A549 (cell line): ENCODE measurements at regions not wholly inside any gene's neighbourhood (a gene's known extent, or its start where the extent isn't known, plus 50 kb on each side); places are given as distances from the start of the nearest gene placed in this dataset.

ENCODE experiments used
- ATAC-seq, 2 experiments: fragments of 200-7000 bp in 1 of 2; fragments of >200 bp in 1 of 2; cut with Nextera tagmentation in 1 of 2; cut with Tn5 transposase in 1 of 2; 3 replicates each; pipeline versions ENCODE4 v1.8.0 to v1.9.1; 2018 to 2020; ENCODE audit warnings: mild to moderate bottlenecking in 1 of 2, moderate library complexity in 1 of 2
- CTCF ChIA-PET: fragments of 300-600 bp; sonication (Branson Sonifier 250); formaldehyde crosslinking; extraction: SDS; loops from one replicate; lab custom pipeline; 2021; ENCODE audit warnings: antibody characterized with exemption, inconsistent platforms; lab: Yijun Ruan, JAX
- POLR2A ChIA-PET: fragments of 350-600 bp; formaldehyde crosslinking; extraction: SDS; loops from one replicate; lab custom pipeline; 2021; ENCODE audit warnings: antibody characterized with exemption, inconsistent platforms; lab: Yijun Ruan, JAX
- DNase-seq, 2 experiments: peaks; one replicate each; pipeline versions ENCODE4 v3.0.0 to v3.0.0-alpha.2; 2011 to 2016; ENCODE audit warnings: low read depth in 1 of 2, low spot score in 1 of 2
- FAIRE-seq: peaks from 2 replicates; lab custom pipeline; 2011; peaks lifted over from hg19 to GRCh38; lab: Jason Lieb, UNC
- H3K27ac ChIP-seq, 2 experiments: fragments of >200 bp; sonication (Bioruptor Twin); formaldehyde crosslinking; 3 replicates each; pipeline ENCODE4 v1.5.1; 2016 to 2017
- H3K4me1 ChIP-seq: fragments of >200 bp; sonication (Bioruptor Twin); formaldehyde crosslinking; 3 replicates; pipeline ENCODE4 v1.6.1; 2016
- H3K4me2 ChIP-seq: fragments of >200 bp; sonication (Bioruptor Twin); formaldehyde crosslinking; 3 replicates; pipeline ENCODE4 v1.6.1; 2016
- H3K4me3 ChIP-seq: fragments of >200 bp; sonication (Bioruptor Twin); formaldehyde crosslinking; 3 replicates; pipeline ENCODE4 v1.5.1; 2016
- H3K9me3 ChIP-seq: fragments of >200 bp; sonication (Bioruptor Twin); formaldehyde crosslinking; 3 replicates; pipeline ENCODE4 v1.6.1; 2016
- BHLHE40 ChIP-seq: IDR thresholded peaks from 2 replicates; pipeline ENCODE4 v1.6.1; 2012; ENCODE audit warnings: low read depth, low read length, inconsistent platforms
- CEBPB ChIP-seq, 2 experiments: fragments of >200 bp in 1 of 2; sonication (Bioruptor Twin) in 1 of 2; formaldehyde crosslinking in 1 of 2; IDR thresholded peaks; 2 replicates each; pipeline ENCODE4 v1.6.1; 2012 to 2016
- CHD2 ChIP-seq: fragments of 150-350 bp; IDR thresholded peaks from 2 replicates; pipeline ENCODE4 v1.6.1; 2014; ENCODE audit warnings: low read length; ENCODE audit not compliant: partially characterized antibody
- FOSL2 ChIP-seq, 2 experiments: fragments of 450-650 bp in 1 of 2; fragments of >200 bp in 1 of 2; sonication (Bioruptor Twin) in 1 of 2; formaldehyde crosslinking; IDR thresholded peaks; 2 replicates each; pipeline versions ENCODE4 v1.5.0 to v1.6.1; 2016 to 2020; ENCODE audit warnings: mild to moderate bottlenecking in 1 of 2, moderate library complexity in 1 of 2
- GATA3 ChIP-seq: IDR thresholded peaks from 2 replicates; pipeline ENCODE4 v1.6.1; 2012; ENCODE audit warnings: borderline replicate concordance
- HDAC2 ChIP-seq: fragments of 200-600 bp; sonication (generic); IDR thresholded peaks from 2 replicates; pipeline ENCODE4 v1.6.1; 2016
- HEYL ChIP-seq: fragments of 250-450 bp; sonication (Bioruptor Pico); IDR thresholded peaks from 2 replicates; pipeline ENCODE4 v1.8.0; 2021; ENCODE audit warnings: mild to moderate bottlenecking, moderate library complexity
- HOXA7 ChIP-seq: fragments of 250-450 bp; sonication (Bioruptor Pico); IDR thresholded peaks from 2 replicates; pipeline ENCODE4 v1.5.0; 2020; ENCODE audit warnings: mild to moderate bottlenecking, moderate library complexity
- HOXB13 ChIP-seq: fragments of 250-450 bp; sonication (Bioruptor Pico); IDR thresholded peaks from 2 replicates; pipeline ENCODE4 v1.5.0; 2020; ENCODE audit warnings: low read depth, mild to moderate bottlenecking, moderate library complexity
- HOXB5 ChIP-seq: fragments of 250-450 bp; sonication (Bioruptor Pico); IDR thresholded peaks from 2 replicates; pipeline ENCODE4 v1.5.0; 2020; ENCODE audit warnings: mild to moderate bottlenecking, moderate library complexity
- JUN ChIP-seq, 2 experiments: fragments of >200 bp; sonication (Bioruptor Twin); formaldehyde crosslinking; IDR thresholded peaks; 2 replicates in 1 of 2; 3 replicates in 1 of 2; pipeline ENCODE4 v1.6.1; 2016 to 2017
- JUNB ChIP-seq: fragments of >200 bp; sonication (Bioruptor Twin); formaldehyde crosslinking; IDR thresholded peaks from 2 replicates; pipeline ENCODE4 v1.6.1; 2016
- KDM1A ChIP-seq: fragments of 200-600 bp; sonication (generic); IDR thresholded peaks from 2 replicates; pipeline ENCODE4 v1.6.1; 2016; ENCODE audit warnings: low read depth, mild to moderate bottlenecking
- MAFK ChIP-seq: fragments of 450-650 bp; IDR thresholded peaks from 2 replicates; pipeline ENCODE4 v1.6.1; 2014; ENCODE audit not compliant: partially characterized antibody
- NFE2L2 ChIP-seq: fragments of 150-350 bp; conservative IDR thresholded peaks from 2 replicates; pipeline ENCODE4 v1.6.1; 2014; ENCODE audit warnings: low read length
- POLR2A ChIP-seq: IDR thresholded peaks from 2 replicates; pipeline ENCODE4 v1.6.1; 2012; ENCODE audit warnings: mild to moderate bottlenecking, low read length
- RAD21 ChIP-seq, 2 experiments: fragments of >200 bp in 1 of 2; sonication (Bioruptor Twin) in 1 of 2; formaldehyde crosslinking in 1 of 2; IDR thresholded peaks in 1 of 2; conservative IDR thresholded peaks in 1 of 2; 2 replicates in 1 of 2; 3 replicates in 1 of 2; pipeline ENCODE4 v1.6.1; 2012 to 2018; ENCODE audit warnings: inconsistent platforms in 1 of 2
- RARB ChIP-seq: fragments of 250-450 bp; sonication (Bioruptor Pico); IDR thresholded peaks from 2 replicates; pipeline ENCODE4 v1.8.0; 2021; ENCODE audit warnings: mild to moderate bottlenecking, moderate library complexity
- RCOR1 ChIP-seq: fragments of 150-350 bp; IDR thresholded peaks from 2 replicates; pipeline ENCODE4 v1.6.1; 2014; ENCODE audit warnings: antibody characterized with exemption, low read length, low read depth
- RFX5 ChIP-seq: fragments of 450-650 bp; IDR thresholded peaks from 2 replicates; pipeline ENCODE4 v1.7.1; 2014; ENCODE audit warnings: antibody characterized with exemption, mild to moderate bottlenecking, moderate library complexity
- SMC3 ChIP-seq: fragments of >200 bp; sonication (Bioruptor Twin); formaldehyde crosslinking; IDR thresholded peaks from 3 replicates; pipeline ENCODE4 v1.6.1; 2018; ENCODE audit warnings: inconsistent platforms
- TFCP2L1 ChIP-seq: fragments of 250-450 bp; sonication (Bioruptor Pico); IDR thresholded peaks from 2 replicates; pipeline ENCODE4 v1.5.0; 2021; ENCODE audit warnings: mild to moderate bottlenecking
- TP53 ChIP-seq: fragments of 250-450 bp; sonication (Bioruptor Pico); IDR thresholded peaks from 2 replicates; pipeline ENCODE4 v1.5.0; 2021; ENCODE audit warnings: mild to moderate bottlenecking, moderate library complexity
- ZC3H11A ChIP-seq: fragments of 450-650 bp; IDR thresholded peaks from 2 replicates; pipeline ENCODE4 v1.6.1; 2014; ENCODE audit warnings: antibody characterized with exemption, mild to moderate bottlenecking
- WGBS: methylation state at CpG from one replicate; pipeline ENCODE4 v1.1.6; 2017; ENCODE audit errors: missing lambda C conversion rate; 5-methylcytosine and 5-hydroxymethylcytosine counted together
- TF ChIP-seq, protein P1 (sequence below): IDR thresholded peaks from 2 replicates; pipeline ENCODE4 v1.6.1; 2012
- TF ChIP-seq, protein P2 (sequence below): fragments of 250-450 bp; sonication (Bioruptor Pico); IDR thresholded peaks from 2 replicates; pipeline ENCODE4 v1.5.0; 2020; ENCODE audit warnings: low read depth, mild to moderate bottlenecking, moderate library complexity
- TF ChIP-seq, protein P3 (sequence below): fragments of 450-650 bp; IDR thresholded peaks from 2 replicates; pipeline ENCODE4 v1.6.1; 2014; ENCODE audit warnings: antibody characterized with exemption
- TF ChIP-seq, protein P4 (sequence below): fragments of >200 bp; sonication (Bioruptor Twin); formaldehyde crosslinking; IDR thresholded peaks from 2 replicates; pipeline ENCODE4 v1.6.1; 2016
- TF ChIP-seq, protein P5 (sequence below): IDR thresholded peaks from 2 replicates; pipeline ENCODE4 v1.6.1; 2012

DNA sequence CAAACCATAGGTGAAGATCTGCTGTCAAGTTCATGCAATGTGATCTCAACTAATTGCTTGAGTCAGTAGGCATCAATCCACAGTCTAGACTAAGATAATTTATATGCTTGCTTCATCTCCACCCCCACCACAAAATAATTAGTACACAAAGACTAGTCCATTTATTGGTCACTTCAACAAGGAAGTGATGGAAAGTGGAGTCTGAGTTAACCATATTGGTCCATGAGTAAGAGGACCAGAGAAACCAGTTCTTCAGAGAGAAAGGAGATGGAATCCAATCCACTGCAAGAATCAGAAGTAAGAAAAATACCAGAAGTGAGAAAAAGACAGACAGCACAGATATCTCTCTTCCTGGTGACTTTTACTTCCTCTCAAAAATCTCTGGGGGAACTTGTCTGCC, 366.5 kb downstream of the CHSY3 start:
- H3K4me3 ChIP-seq = no peak overlapping the region
- H3K9me3 ChIP-seq = no peaks in the 10 kb centered on the region; the same call in 2 of the 3 replicates
- CTCF ChIA-PET = no interaction called here
- TF ChIP-seq FOSL2 (IDR thresholded peaks at IDR 0.05) (no peak), FOSL2 (CRISPR knock-in tag; IDR thresholded peaks at IDR 0.05) (no peak), HOXA7 (CRISPR knock-in tag) (no peak)
- FAIRE-seq (no peak), DNase-seq (no peak), ATAC-seq (no peak)
- H3K27ac ChIP-seq = no peak overlapping the region
- no peaks in the 10 kb centered on the region for H3K4me1 ChIP-seq
- H3K4me2 ChIP-seq = no peak overlapping the region
- POLR2A ChIA-PET = no interaction called here

DNA sequence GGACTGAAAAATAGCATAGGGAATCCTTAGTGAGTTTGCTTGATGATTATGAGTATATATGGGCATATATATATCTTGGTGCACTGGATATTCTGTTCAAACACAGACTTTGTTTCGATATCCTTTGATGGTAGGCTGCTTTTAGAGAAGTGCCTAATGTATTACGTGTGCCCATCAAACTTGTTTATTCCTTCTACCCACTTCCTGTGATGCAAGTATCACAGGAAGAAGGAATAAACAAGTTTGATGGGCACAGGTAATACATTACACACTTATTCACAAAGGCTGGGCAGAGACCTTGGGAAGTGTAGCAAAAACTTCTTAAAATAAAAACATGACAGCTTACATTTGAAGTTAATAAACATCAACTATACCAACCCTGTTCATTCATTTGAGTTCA, 364.2 kb downstream of the CHSY3 start:
- WGBS = 29% methylated on average over 2 of the region's 2 CpGs
- Histone ChIP-seq H3K9me3 (no peaks in the 10 kb centered on the region; the same call in 2 of the 3 replicates), H3K4me3 (no peak overlapping the region), H3K4me1 (no peaks in the 10 kb centered on the region), H3K4me2 (no peak overlapping the region), H3K27ac (no peak overlapping the region)
- POLR2A ChIA-PET = no interaction called here
- CTCF ChIA-PET = no interaction called here
- TF ChIP-seq JUNB = no peak
- TF ChIP-seq RARB (CRISPR knock-in tag) = no peak
- TF ChIP-seq MAFK = no peak
- no peak for TF ChIP-seq HDAC2
- TF ChIP-seq RCOR1 = no peak
- TF ChIP-seq TP53 (CRISPR knock-in tag) = no peak
- TF ChIP-seq SMC3 = no peak
- TF ChIP-seq, protein P1, sequence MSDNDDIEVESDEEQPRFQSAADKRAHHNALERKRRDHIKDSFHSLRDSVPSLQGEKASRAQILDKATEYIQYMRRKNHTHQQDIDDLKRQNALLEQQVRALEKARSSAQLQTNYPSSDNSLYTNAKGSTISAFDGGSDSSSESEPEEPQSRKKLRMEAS = no peak
- TF ChIP-seq GATA3 = no peak
- TF ChIP-seq ZC3H11A = no peak
- TF ChIP-seq HEYL = no peak
- TF ChIP-seq CEBPB (IDR thresholded peaks at IDR 0.05) = no peak
- TF ChIP-seq, protein P2, sequence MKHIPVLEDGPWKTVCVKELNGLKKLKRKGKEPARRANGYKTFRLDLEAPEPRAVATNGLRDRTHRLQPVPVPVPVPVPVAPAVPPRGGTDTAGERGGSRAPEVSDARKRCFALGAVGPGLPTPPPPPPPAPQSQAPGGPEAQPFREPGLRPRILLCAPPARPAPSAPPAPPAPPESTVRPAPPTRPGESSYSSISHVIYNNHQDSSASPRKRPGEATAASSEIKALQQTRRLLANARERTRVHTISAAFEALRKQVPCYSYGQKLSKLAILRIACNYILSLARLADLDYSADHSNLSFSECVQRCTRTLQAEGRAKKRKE (CRISPR knock-in tag) = no peak
- TF ChIP-seq RFX5 = no peak
- TF ChIP-seq KDM1A = no peak
- TF ChIP-seq, protein P3, sequence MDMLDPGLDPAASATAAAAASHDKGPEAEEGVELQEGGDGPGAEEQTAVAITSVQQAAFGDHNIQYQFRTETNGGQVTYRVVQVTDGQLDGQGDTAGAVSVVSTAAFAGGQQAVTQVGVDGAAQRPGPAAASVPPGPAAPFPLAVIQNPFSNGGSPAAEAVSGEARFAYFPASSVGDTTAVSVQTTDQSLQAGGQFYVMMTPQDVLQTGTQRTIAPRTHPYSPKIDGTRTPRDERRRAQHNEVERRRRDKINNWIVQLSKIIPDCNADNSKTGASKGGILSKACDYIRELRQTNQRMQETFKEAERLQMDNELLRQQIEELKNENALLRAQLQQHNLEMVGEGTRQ = no peak
- no peak for TF ChIP-seq NFE2L2
- no peak for DNase-seq
- no peak for ATAC-seq
- no peak for FAIRE-seq

DNA sequence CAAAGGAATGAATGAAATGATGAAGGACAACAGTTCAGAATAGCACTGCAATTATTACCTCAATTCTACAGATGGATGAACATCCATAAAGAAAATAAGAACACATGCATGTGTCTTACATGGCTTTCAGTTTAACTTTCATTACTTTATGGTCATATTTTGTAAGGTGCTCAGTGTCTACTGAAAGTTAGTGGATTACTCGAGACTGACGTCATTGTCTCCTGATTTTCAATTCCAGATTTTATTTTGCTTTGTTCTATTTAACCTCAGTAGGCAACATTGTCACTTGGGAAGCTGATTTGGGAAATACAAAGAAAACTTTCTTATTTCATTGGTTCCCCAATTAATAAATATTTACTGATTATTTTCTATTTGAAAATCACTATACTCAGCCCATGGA, 363.7 kb downstream of the CHSY3 start:
- DNase-seq (no peak), FAIRE-seq (no peak), ATAC-seq (no peak)
- WGBS = 25% methylated on average over 2 of the region's 2 CpGs
- ChIA-PET CTCF (no interaction called here), POLR2A (no interaction called here)
- TF ChIP-seq, protein P4, sequence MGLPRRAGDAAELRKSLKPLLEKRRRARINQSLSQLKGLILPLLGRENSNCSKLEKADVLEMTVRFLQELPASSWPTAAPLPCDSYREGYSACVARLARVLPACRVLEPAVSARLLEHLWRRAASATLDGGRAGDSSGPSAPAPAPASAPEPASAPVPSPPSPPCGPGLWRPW = no peak
- TF ChIP-seq JUN (IDR thresholded peaks at IDR 0.05) (no peak), BHLHE40 (no peak), RAD21 (conservative IDR thresholded peaks at IDR 0.05 in 1 of 2, IDR thresholded peaks at IDR 0.05 in 1 of 2) (no peak), RFX5 (no peak), CHD2 (no peak), FOSL2 (IDR thresholded peaks at IDR 0.05) (no peak), FOSL2 (CRISPR knock-in tag; IDR thresholded peaks at IDR 0.05) (no peak), HOXB5 (CRISPR knock-in tag) (no peak), CEBPB (IDR thresholded peaks at IDR 0.05) (no peak), TFCP2L1 (CRISPR knock-in tag) (no peak), HOXB13 (CRISPR knock-in tag) (no peak), POLR2A (no peak)
- TF ChIP-seq, protein P5, sequence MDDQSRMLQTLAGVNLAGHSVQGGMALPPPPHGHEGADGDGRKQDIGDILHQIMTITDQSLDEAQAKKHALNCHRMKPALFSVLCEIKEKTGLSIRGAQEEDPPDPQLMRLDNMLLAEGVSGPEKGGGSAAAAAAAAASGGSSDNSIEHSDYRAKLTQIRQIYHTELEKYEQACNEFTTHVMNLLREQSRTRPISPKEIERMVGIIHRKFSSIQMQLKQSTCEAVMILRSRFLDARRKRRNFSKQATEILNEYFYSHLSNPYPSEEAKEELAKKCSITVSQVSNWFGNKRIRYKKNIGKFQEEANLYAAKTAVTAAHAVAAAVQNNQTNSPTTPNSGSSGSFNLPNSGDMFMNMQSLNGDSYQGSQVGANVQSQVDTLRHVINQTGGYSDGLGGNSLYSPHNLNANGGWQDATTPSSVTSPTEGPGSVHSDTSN = no peak
- Histone ChIP-seq H3K4me3 (no peak overlapping the region), H3K4me2 (no peak overlapping the region), H3K27ac (no peak overlapping the region), H3K9me3 (no peaks in the 10 kb centered on the region), H3K4me1 (no peaks in the 10 kb centered on the region)
